H9 (cell line): ENCODE measurements at regions not wholly inside any gene's neighbourhood (a gene's known extent, or its start where the extent isn't known, plus 50 kb on each side); places are given as distances from the start of the nearest gene placed in this dataset.

Experiments used
- DNase-seq: peaks from one replicate; pipeline ENCODE4 v3.0.0-alpha.2; 2017
- H2AFZ ChIP-seq: one replicate; pipeline ENCODE4 v1.6.1; 2013; ENCODE audit warnings: mild to moderate bottlenecking, low read length, control low read depth, moderate library complexity
- H2AK5ac ChIP-seq: 2 replicates; pipeline ENCODE4 v1.6.1; 2013; ENCODE audit warnings: low read length, control low read depth, mixed read lengths; ENCODE audit not compliant: insufficient read length
- H2BK120ac ChIP-seq: one replicate; pipeline ENCODE4 v1.6.1; 2013; ENCODE audit warnings: low read depth, mild to moderate bottlenecking, low read length, control low read depth, inconsistent platforms; ENCODE audit not compliant: poor library complexity, severe bottlenecking
- H2BK12ac ChIP-seq: 2 replicates; pipeline ENCODE4 v1.6.1; 2013; ENCODE audit warnings: low read length, control low read depth, mixed read lengths, low read depth; ENCODE audit not compliant: insufficient read length
- H2BK15ac ChIP-seq: 2 replicates; pipeline ENCODE4 v1.6.1; 2013; ENCODE audit warnings: low read depth, low read length, control low read depth
- H2BK20ac ChIP-seq: one replicate; pipeline ENCODE4 v1.6.1; 2013; ENCODE audit warnings: low read depth, mild to moderate bottlenecking, low read length, control low read depth, inconsistent platforms; ENCODE audit not compliant: poor library complexity, severe bottlenecking
- H2BK5ac ChIP-seq: 2 replicates; pipeline ENCODE4 v1.6.1; 2013; ENCODE audit warnings: low read length, control low read depth, mixed read lengths; ENCODE audit not compliant: insufficient read length
- H3K14ac ChIP-seq: 2 replicates; pipeline ENCODE4 v1.6.1; 2013; ENCODE audit warnings: low read length, control low read depth; ENCODE audit not compliant: insufficient read depth
- H3K18ac ChIP-seq: 2 replicates; pipeline ENCODE4 v1.6.1; 2013; ENCODE audit warnings: low read depth, mild to moderate bottlenecking, mixed read lengths, low read length, control low read depth; ENCODE audit not compliant: insufficient read length
- H3K23ac ChIP-seq: 2 replicates; pipeline ENCODE4 v1.6.1; 2013; ENCODE audit warnings: low read length, control low read depth, mixed read lengths, low read depth; ENCODE audit not compliant: insufficient read length
- H3K23me2 ChIP-seq: 2 replicates; pipeline ENCODE4 v1.6.1; 2013; ENCODE audit warnings: low read depth, mild to moderate bottlenecking, mixed read lengths, low read length, control low read depth; ENCODE audit not compliant: insufficient read length, poor library complexity, severe bottlenecking
- H3K27ac ChIP-seq: 2 replicates; pipeline ENCODE4 v1.5.1; 2013; ENCODE audit warnings: low read length, control low read depth, mixed read lengths, low read depth; ENCODE audit not compliant: insufficient read length
- H3K27me3 ChIP-seq: 2 replicates; pipeline ENCODE4 v1.6.1; 2013; ENCODE audit warnings: low read length, control low read depth, inconsistent platforms; ENCODE audit not compliant: insufficient read depth
- H3K4ac ChIP-seq: 2 replicates; pipeline ENCODE4 v1.6.1; 2013; ENCODE audit warnings: low read depth, mild to moderate bottlenecking, control low read depth, inconsistent platforms, low read length, moderate library complexity
- H3K4me1 ChIP-seq: 2 replicates; pipeline ENCODE4 v1.6.1; 2013; ENCODE audit warnings: low read length, control low read depth, inconsistent platforms; ENCODE audit not compliant: insufficient read depth
- H3K4me2 ChIP-seq: 2 replicates; pipeline ENCODE4 v1.6.1; 2013; ENCODE audit warnings: low read length, control low read depth, mixed read lengths; ENCODE audit not compliant: insufficient read length, insufficient read depth
- H3K56ac ChIP-seq: 2 replicates; pipeline ENCODE4 v1.6.1; 2013; ENCODE audit warnings: low read depth, mild to moderate bottlenecking, mixed read lengths, low read length, control low read depth; ENCODE audit not compliant: insufficient read length
- H3K79me1 ChIP-seq: 2 replicates; pipeline ENCODE4 v1.6.1; 2013; ENCODE audit warnings: low read depth, mild to moderate bottlenecking, moderate library complexity, low read length, control low read depth, inconsistent platforms; ENCODE audit not compliant: insufficient read depth, poor library complexity, severe bottlenecking
- H3K79me2 ChIP-seq: 2 replicates; pipeline ENCODE4 v1.6.1; 2013; ENCODE audit warnings: low read length, control low read depth, inconsistent platforms; ENCODE audit not compliant: insufficient read depth
- H3K9ac ChIP-seq: 2 replicates; pipeline ENCODE4 v1.6.1; 2013; ENCODE audit warnings: low read length, control low read depth, mixed read lengths; ENCODE audit not compliant: insufficient read length; ENCODE audit errors: extremely low read depth
- H3K9me3 ChIP-seq: one replicate; pipeline ENCODE4 v1.6.1; 2013; ENCODE audit warnings: low read depth, low read length, inconsistent platforms; ENCODE audit not compliant: control insufficient read depth
- H3T11ph ChIP-seq: one replicate; pipeline ENCODE4 v1.6.1; 2013; ENCODE audit warnings: mild to moderate bottlenecking, low read length, control low read depth, inconsistent platforms
- H4K20me1 ChIP-seq: one replicate; pipeline ENCODE4 v1.6.1; 2013; ENCODE audit not compliant: control insufficient read depth, insufficient read length, insufficient read depth
- H4K5ac ChIP-seq: 2 replicates; pipeline ENCODE4 v1.6.1; 2013; ENCODE audit warnings: low read depth, mild to moderate bottlenecking, mixed read lengths, low read length, control low read depth; ENCODE audit not compliant: insufficient read length
- H4K8ac ChIP-seq: replicated peaks from 2 replicates; pipeline ENCODE4 v1.6.1; 2013; ENCODE audit warnings: low read length, control low read depth, mixed read lengths, low read depth; ENCODE audit not compliant: insufficient read length
- H4K91ac ChIP-seq: 2 replicates; pipeline ENCODE4 v1.6.1; 2013; ENCODE audit warnings: low read depth, mild to moderate bottlenecking, moderate library complexity, mixed read lengths, low read length, control low read depth; ENCODE audit not compliant: insufficient read length
- H3K27ac Mint-ChIP-seq, 3 experiments: 2 replicates in 2 of 3; 3 replicates in 1 of 3; pipeline ENCODE4 v1.8.0; 2020 to 2021; ENCODE audit warnings: mixed read lengths in 3 of 3, mild to moderate bottlenecking in 1 of 3, moderate library complexity in 1 of 3
- H3K27me3 Mint-ChIP-seq: 2 replicates; pipeline ENCODE4 v1.8.0; 2021; ENCODE audit warnings: low read depth, mild to moderate bottlenecking, moderate library complexity, mixed read lengths
- H3K36me3 Mint-ChIP-seq, 3 experiments: 2 replicates in 2 of 3; 3 replicates in 1 of 3; pipeline ENCODE4 v1.8.0; 2020 to 2021; ENCODE audit warnings: low read depth in 3 of 3, mixed read lengths in 3 of 3; ENCODE audit not compliant: insufficient read depth in 1 of 3
- H3K4me1 Mint-ChIP-seq, 2 experiments: 2 replicates each; pipeline ENCODE4 v1.8.0; 2020; ENCODE audit warnings: mixed read lengths in 2 of 2
- H3K4me3 Mint-ChIP-seq, 2 experiments: 2 replicates in 1 of 2; 3 replicates in 1 of 2; pipeline ENCODE4 v1.8.0; 2020 to 2021; ENCODE audit warnings: mild to moderate bottlenecking in 2 of 2, mixed read lengths in 2 of 2, moderate library complexity in 1 of 2
- H3K9me3 Mint-ChIP-seq, 2 experiments: 2 replicates in 1 of 2; 3 replicates in 1 of 2; pipeline ENCODE4 v1.8.0; 2020; ENCODE audit warnings: mild to moderate bottlenecking in 2 of 2, mixed read lengths in 2 of 2, moderate library complexity in 1 of 2
- WGBS: extraction: QIAGEN DNeasy Blood & Tissue Kit; methylation state at CpG from one replicate; pipeline ENCODE4 v1.1.7; 2013; ENCODE audit warnings: missing lambda C conversion rate, low lambda C conversion rate, mixed read lengths; ENCODE audit not compliant: insufficient read length; ENCODE audit errors: extremely low coverage; 5-methylcytosine and 5-hydroxymethylcytosine counted together
- TF ChIP-seq, protein P1 (sequence below): fragments of 200-600 bp; sonication (generic); conservative IDR thresholded peaks from 3 replicates; pipeline ENCODE4 v1.8.0; 2021; ENCODE audit warnings: antibody characterized with exemption, mild to moderate bottlenecking

DNA sequence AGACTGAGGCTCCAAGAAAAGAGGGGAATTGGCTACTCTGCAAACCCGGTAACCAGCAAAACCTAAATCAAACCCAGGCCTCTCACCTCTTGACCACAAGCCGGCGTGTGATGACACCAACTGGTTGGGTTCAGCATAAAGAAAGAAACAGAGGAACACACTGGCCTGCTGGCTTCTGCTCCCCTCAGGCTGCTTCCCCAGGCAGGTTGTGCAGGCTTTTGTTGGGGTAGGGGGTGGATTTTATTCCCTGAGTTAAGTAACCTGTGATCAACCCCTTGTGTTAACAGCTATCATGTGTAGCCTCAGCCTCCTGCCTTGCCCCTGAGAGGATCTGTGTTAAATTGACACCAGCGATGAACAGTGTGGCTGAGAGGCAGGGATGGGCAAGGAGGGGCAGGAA is 111.6 kb upstream of the ZBTB40 start:
- H3K4ac ChIP-seq = no peak overlapping the region
- H4K20me1 ChIP-seq = no peaks in the 10 kb centered on the region
- H3K79me2 ChIP-seq = no peaks in the 10 kb centered on the region
- H2BK12ac ChIP-seq = no peak overlapping the region
- no peak overlapping the region for H2BK120ac ChIP-seq
- H3T11ph ChIP-seq = no peak overlapping the region
- no peak overlapping the region for H3K23ac ChIP-seq
- no peaks in the 10 kb centered on the region; a peak in 1 of 7 replicates for H3K36me3 Mint-ChIP-seq
- H4K5ac ChIP-seq = no peak overlapping the region
- H3K9ac ChIP-seq = no peak overlapping the region
- no peak overlapping the region for H4K8ac ChIP-seq
- H3K4me3 Mint-ChIP-seq = no peak overlapping the region
- no peaks in the 10 kb centered on the region for H3K79me1 ChIP-seq
- WGBS = no CpG with 5 or more reads among the region's 4 CpGs
- H2BK5ac ChIP-seq = no peak overlapping the region
- H3K27me3 ChIP-seq = no peaks in the 10 kb centered on the region
- H3K27me3 Mint-ChIP-seq = peaks cover 12% of the 10 kb centered on the region
- no peak overlapping the region for H2AFZ ChIP-seq
- no peak overlapping the region for H3K14ac ChIP-seq
- no peak overlapping the region for H4K91ac ChIP-seq
- TF ChIP-seq, protein P1, sequence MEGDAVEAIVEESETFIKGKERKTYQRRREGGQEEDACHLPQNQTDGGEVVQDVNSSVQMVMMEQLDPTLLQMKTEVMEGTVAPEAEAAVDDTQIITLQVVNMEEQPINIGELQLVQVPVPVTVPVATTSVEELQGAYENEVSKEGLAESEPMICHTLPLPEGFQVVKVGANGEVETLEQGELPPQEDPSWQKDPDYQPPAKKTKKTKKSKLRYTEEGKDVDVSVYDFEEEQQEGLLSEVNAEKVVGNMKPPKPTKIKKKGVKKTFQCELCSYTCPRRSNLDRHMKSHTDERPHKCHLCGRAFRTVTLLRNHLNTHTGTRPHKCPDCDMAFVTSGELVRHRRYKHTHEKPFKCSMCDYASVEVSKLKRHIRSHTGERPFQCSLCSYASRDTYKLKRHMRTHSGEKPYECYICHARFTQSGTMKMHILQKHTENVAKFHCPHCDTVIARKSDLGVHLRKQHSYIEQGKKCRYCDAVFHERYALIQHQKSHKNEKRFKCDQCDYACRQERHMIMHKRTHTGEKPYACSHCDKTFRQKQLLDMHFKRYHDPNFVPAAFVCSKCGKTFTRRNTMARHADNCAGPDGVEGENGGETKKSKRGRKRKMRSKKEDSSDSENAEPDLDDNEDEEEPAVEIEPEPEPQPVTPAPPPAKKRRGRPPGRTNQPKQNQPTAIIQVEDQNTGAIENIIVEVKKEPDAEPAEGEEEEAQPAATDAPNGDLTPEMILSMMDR = no peak
- DNase-seq = no peak
- no peak overlapping the region for H3K4me2 ChIP-seq
- H3K27ac ChIP-seq = no peak overlapping the region
- no peak overlapping the region for H3K18ac ChIP-seq
- no peak overlapping the region for H3K56ac ChIP-seq
- H3K9me3 ChIP-seq = no peaks in the 10 kb centered on the region
- no peaks in the 10 kb centered on the region for H3K4me1 ChIP-seq
- H3K23me2 ChIP-seq = no peaks in the 10 kb centered on the region
- H3K4me1 Mint-ChIP-seq = peaks cover 10 to 17% of the 10 kb centered on the region in 2 experiments
- no peak overlapping the region for H2AK5ac ChIP-seq
- H3K9me3 Mint-ChIP-seq = no peaks in the 10 kb centered on the region
- H2BK20ac ChIP-seq = no peak overlapping the region
- H3K27ac Mint-ChIP-seq = no peak overlapping the region
- H2BK15ac ChIP-seq = no peak overlapping the region
